Inflammatory macrophage treated with lipopolysaccharide for 4 hours (primary cell): ENCODE measurements at regions not wholly inside any gene's neighbourhood (a gene's known extent, or its start where the extent isn't known, plus 50 kb on each side); places are given as distances from the start of the nearest gene placed in this dataset.
"Not testable (repeated sequence)": the region's sequence is repeated elsewhere in the genome, so short reads cannot be mapped to it uniquely, and the experiment has no call there.

Experiments
- DNase-seq: peaks from one replicate; pipeline ENCODE4 v3.0.0-alpha.2; 2020

- DNase-seq, result no peak
These were observed 339.3 kb upstream of the NUDT12 start for GRCh38 chr5:103901885-103902284.

DNA sequence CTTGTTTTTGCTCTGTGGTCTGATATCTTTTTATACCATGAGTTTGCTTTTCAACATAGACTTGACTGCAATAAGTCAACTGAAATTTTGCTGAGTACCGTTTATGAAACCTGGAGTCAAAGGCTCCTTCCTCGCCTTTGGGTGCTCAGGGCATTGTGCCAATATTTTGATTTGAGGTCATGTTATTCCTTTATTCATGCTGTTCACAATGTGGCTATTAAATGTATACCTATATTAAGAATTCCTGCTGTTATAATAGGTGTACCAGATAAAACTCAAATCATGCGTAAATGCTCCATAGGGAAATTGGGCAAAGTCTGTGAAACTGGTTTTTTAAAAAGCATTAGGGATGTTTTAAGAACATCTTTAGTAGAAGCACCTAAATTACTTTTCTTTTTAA is 334.0 kb upstream of the NUDT12 start:
- DNase-seq, result no peak

GRCh38 chr5:103895738-103896137 is 333.1 kb upstream of the NUDT12 start:
- no peak for DNase-seq

GRCh38 chr5:103894882-103895281 is 332.3 kb upstream of the NUDT12 start:
- no peak for DNase-seq

GRCh38 chr5:103891151-103891550 is 328.6 kb upstream of the NUDT12 start:
- DNase-seq, result no peak

- DNase-seq, result no peak
These were observed 327.7 kb upstream of the NUDT12 start for GRCh38 chr5:103890313-103890712.

DNA sequence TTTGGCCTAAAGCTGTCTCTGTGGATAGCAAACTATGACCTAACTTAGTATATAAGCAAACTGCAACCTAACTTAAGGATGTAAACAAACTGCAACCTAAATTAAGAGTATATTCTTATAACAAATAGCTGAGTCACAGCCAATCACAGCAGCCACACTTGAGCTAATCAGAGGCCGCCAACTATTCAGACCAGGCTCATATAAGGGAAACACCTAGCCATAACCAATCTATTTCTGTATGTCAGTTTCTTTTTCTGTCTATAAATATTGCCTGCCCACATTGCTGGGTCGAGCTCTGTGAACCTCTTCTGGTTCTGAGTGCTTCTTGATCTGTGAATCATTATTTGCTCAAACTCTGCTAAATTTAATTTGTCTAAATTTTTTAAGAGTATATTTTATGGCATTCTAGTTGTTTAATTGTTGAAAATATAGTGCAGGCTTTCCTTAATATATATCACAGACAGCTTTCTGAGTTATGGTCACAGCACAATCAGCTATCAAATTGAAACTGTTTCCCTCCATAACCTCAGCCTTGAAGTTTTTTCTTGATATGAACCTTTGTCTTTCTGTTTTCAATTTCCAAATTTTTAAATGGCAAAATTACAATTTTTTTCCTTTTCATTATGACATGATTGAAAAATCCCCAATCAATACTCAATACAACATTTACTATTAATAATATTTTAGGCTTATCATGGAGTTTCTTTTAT is 327.1 kb upstream of the NUDT12 start:
- no peak for DNase-seq

- DNase-seq, result no peak
These were observed 324.2 kb upstream of the NUDT12 start for GRCh38 chr5:103886826-103887225.

GRCh38 chr5:103883143-103883542 is 320.6 kb upstream of the NUDT12 start:
- DNase-seq, result no peak

DNA sequence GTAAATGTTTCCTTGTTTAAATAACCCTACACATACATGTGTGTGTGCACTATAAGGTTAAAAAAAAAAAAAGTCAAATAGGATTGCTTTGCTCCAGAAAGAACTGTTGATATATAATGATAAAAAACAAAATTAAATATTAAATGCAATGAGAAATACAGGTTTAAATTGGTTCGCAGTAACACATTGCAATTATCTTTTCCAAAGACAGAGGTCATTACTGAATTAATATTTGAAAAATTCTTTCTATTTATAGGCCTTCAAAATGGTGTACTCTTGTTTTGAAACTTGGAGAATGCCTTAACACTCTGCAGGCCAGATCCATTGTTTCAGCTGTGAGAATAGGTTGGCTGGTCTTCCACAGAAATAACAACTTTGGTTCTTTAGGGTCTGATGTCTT is 319.0 kb upstream of the NUDT12 start:
- no peak for DNase-seq

GRCh38 chr5:103867857-103868598 is 305.4 kb upstream of the NUDT12 start:
- no peak for DNase-seq

DNA sequence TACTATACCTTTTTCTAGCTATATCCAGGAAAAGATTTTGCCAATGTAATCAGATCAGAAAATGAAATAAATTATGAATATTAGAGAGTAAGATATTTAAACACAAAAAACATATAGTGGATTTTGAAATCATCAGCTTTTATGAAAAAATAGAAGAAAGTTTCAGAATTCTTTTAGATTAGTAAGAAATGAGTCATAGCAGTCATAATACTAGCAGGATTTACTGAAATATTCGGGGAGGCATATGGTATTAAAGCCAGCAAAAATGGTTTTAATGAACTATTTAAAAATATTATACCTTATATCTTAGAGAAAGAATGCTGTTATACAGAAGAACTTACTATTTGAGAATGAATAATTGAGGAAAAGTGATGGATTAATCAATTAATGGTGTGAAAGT is 303.6 kb upstream of the NUDT12 start:
- no peak for DNase-seq

DNA sequence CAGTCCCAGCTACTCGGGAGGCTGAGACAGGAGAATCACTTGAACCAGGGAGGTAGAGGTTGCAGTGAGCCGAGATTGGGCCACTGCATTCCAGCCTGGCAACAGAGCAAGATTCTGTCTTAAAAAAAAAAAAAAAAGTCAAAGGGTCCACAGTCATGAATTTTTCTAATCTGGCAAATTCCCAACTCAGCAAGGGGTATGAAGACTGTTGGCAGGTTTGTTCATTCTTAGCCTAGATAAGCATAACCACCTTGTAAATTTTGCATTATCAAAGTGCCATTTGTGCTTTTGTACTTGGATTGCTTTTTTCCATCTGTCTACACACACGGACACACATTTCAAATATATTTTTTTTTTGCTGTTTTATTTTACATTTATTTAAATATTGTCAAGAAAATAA is 299.8 kb upstream of the NUDT12 start:
- DNase-seq, result no peak

- no peak for DNase-seq
These were observed 297.7 kb upstream of the NUDT12 start for GRCh38 chr5:103860327-103860726.

DNA sequence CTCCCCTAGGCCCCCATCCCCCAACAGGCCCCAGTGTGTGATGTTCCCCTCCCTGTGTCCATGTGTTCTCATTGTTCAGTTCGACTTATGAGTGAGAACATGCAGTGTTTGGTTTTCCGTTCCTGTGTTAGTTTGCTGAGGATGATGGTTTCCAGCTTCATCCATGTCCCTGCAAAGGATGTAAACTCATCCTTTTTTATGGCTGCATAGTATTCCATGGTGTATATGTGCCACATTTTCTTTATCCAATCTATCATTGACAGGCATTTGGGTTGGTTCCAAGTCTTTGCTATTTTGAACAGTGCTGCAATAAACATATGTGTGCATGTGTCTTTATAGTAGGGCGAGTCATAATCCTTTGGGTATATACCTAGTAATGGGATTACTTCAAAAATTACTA is 295.8 kb upstream of the NUDT12 start:
- DNase-seq, result not testable (repeated sequence)

DNA sequence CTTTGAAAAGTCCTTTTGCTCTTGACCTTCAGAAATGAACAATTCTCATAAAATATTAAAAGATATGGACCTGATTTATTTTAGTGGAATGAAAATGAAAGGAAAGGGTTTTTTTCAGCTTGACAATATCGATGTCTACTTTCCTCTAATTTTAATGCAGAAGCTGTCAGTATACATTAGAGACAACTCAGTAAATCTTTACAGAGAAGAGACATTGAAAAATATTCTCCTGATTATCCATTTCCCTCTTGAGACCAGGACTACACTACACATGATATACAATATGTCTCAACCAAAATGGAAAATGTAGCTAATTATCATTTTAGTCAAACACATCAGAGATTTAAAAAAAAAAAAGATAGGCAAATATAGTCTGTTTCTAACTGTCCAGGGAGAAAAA is 288.5 kb upstream of the NUDT12 start:
- no peak for DNase-seq

DNA sequence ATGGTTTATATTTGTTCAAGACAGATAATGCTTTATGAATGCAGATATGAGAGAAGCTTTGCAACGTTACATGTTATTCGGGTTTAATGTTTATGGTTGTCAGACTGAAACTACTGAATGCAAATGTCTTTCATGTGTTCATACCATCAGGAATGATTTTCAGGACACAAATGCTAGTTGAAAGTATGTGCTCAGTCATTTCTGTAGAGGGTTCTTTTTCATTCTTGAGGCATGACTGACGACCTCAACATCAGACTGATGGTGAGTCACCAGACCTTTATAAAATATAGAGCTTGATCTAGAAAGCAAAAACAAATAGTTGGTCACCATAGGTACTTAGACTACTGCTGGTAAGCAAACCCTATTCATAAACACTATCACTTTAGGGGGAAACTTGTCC is 287.3 kb upstream of the NUDT12 start:
- DNase-seq, result no peak

- DNase-seq, result no peak
These were observed 284.5 kb upstream of the NUDT12 start for GRCh38 chr5:103847060-103847459.

- DNase-seq, result no peak
These were observed 280.3 kb upstream of the NUDT12 start for GRCh38 chr5:103842936-103843335.

DNA sequence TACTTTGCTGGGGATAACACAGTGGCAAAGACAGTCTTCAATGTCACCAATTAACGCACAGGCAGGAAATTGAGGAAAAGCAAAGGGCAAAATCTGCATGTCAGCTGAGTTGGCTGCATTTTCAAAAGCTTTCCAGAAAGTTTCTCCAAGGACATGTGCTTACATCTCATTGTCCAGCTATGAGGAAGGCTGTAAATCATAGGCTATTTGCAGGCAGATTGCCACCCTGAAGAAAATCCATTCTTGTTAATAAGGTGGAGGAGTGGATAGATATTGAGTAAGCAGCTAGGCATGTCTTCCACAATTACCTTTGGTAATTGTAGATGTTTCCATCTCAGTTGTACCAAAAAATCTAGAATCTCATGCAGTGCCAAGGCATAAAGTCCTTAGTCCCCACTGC is 278.0 kb upstream of the NUDT12 start:
- no peak for DNase-seq

DNA sequence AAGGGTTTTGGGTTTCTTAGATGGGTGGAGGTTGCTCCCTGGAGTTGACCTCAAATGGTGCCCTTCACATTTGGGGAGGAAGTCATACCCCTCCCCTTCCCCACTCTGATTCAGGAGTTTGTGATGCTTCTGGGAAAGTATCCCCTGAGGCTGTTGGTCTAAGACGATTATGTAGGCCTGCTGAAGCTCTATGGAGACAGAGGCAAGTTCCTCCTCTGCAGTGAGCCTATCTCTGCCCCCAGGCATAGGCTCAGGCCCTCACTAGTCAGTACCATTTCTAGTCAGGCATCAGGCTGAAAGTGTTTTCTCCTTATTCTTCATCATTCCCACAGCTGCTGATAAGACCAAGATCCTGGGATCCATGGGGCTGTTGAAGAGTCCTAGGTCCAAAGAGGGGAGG is 271.6 kb upstream of the NUDT12 start:
- no peak for DNase-seq

DNA sequence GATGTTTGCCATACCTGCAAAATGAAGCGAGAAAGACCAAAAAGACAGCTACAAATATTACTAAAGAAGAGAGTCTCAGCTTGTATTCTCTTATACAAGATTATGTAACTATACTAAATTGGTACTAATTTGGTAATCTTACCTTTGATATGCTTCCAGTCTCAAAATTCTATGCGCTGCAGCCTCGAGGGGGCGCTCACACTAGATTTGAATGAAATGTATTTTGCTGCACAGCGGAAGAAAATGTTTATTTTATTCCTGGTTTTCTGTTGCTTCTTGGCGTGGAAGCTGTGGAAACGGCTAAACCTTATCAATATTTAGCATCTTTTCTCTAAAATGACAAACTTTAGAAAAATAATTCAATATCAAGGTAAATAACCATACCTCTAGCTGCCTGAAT is 267.0 kb upstream of the NUDT12 start:
- no peak for DNase-seq

DNA sequence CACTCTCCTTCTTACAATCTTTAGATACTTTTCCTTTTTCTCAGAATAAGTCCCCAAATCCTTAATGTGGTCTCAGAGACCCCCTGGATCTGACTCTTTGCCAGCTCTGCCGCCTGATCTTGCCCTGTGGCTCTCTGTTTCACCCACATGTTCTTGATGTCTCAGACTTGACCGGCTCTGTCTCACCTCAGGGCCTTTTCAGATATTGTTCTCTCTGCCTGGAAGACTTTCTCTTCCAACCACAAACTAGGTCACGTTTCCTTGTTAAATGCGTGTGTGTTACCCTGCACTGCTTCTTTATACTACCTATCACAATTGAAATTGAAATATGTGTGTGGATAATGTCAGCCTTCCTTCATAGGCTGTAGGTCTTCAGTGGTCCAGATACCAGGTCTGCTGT is 265.4 kb upstream of the NUDT12 start:
- DNase-seq, result no peak

DNA sequence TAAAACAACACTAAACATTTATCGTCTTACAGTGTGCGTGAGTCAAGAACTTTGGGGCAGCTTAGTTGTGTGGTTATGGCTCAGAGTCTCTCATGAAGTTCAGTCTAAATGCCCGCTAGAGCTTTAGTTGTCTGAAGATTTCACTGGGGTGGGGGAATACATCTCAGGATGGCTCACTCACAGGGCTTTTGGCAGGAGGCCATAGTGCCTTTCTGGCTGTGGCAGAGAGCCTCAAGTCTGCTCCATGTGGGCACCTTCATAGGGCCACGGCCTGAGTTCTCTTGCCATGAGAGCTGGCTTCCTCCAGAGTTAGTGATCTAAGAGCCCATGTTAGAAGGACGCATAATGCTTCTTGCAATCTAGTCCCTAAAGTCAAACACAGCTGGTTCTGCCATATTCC is 258.8 kb upstream of the NUDT12 start:
- no peak for DNase-seq
